Posterior cingulate gyrus (tissue), 11 donors: ENCODE measurements at regions not wholly inside any gene's neighbourhood (a gene's known extent, or its start where the extent isn't known, plus 50 kb on each side); places are given as distances from the start of the nearest gene placed in this dataset.
A peak's percentile ranks its signal among the peaks of the same experiment; 100 is the strongest.

Source experiments
- DNase-seq, 10 donors: peaks; one replicate each; pipeline versions ENCODE4 v3.0.0 to v3.0.0-alpha.2; 2020 to 2021; ENCODE audit warnings: mixed read lengths in 3 of 10
- intact Hi-C: fragments of 100-400 bp; cut with DNase I; formaldehyde crosslinking; loops from one replicate; pipeline ENCODE4 v1.15.1; 2023

- intact Hi-C loops: no loop called here
- no peak for DNase-seq
These were observed 131.1 kb downstream of the ACTL7B start for GRCh38 chr9:108724652-108725051.

GRCh38 chr9:108724122-108724521 is 131.7 kb downstream of the ACTL7B start:
- no peak for DNase-seq
- intact Hi-C loops: no loop called here

GRCh38 chr9:108722396-108722795 is 133.4 kb downstream of the ACTL7B start:
- no peak for DNase-seq
- intact Hi-C loops: no loop called here

GRCh38 chr9:108720191-108720642 is 135.6 kb downstream of the ACTL7B start:
- DNase-seq: peak in 5 of 10 donors; percentile 18 to 82 (median 73)
- intact Hi-C loops: no loop called here

- DNase-seq: peak in 1 of 10 donors; percentile 77
- intact Hi-C loops: no loop called here
These were observed 145.4 kb downstream of the ACTL7B start for GRCh38 chr9:108710424-108710823.

- DNase-seq: no peak
- intact Hi-C loops: no loop called here
These were observed 145.8 kb downstream of the ACTL7B start for GRCh38 chr9:108709997-108710396.

- DNase-seq: no peak
- intact Hi-C loops: no loop called here
These were observed 146.7 kb downstream of the ACTL7B start for GRCh38 chr9:108709126-108709525.

GRCh38 chr9:108708448-108708847 is 147.3 kb downstream of the ACTL7B start:
- DNase-seq: peak; percentile 64 to 98 (median 84)
- intact Hi-C loops: no loop called here

GRCh38 chr9:108707120-108707519 is 148.7 kb downstream of the ACTL7B start:
- intact Hi-C loops: no loop called here

DNA sequence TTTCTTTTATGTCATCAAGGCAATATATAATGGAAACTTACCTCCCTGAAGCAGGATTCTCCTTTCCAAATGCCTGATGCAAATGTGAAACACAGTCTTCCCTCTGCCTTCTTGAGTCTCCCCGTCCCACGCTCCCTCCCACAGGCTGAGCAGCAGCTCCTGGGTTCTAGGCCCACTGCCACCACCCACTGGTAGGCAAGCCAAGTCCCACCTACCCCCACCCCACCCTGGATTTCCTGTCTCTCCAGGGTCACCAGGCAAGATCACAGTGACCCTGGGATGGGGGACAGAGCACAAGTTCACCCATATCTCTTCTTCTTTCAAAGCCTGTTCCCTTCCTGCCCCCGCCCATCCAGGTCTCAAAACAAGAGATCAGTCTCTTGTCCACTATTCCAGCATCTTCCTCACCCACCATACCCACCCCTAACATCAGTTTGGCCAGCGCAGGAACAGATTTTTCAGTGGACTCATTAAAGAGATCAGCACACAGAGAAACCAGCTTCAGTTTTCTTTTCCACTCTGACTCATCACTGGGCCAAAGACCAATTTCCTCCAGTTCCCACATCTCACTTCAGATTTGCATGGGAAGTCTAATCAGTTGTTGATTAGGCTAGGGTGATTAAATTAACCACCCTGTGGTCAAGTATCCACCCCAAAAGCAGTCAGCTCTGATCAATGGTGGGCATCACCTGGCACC is 151.5 kb downstream of the ACTL7B start:
- DNase-seq: no peak

More at GRCh38 chr9:108707120-108707519, 148.7 kb downstream of the ACTL7B start:
- no peak for DNase-seq

DNA sequence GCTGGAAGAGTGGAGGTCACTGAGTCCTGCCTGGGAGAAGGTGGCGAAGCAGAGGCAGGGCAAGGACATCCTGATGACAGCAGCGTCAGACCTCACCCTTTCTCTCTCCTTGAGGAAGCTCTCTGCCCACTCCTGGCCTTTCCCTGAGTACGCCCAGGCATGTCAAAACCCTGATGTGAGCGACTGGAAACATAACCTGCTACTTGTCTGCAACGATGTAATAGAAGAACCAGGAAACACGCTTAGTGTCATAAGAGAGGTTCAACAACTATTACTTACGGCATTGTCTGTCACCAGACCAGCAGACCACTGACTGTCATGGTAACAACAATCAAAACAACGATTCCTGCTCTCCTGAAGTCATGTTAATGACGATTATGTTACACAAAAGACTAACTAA is 152.4 kb downstream of the ACTL7B start:
- no peak for DNase-seq
- intact Hi-C loops: no loop called here

More for the DNA sequence above, 151.5 kb downstream of the ACTL7B start:
- intact Hi-C loops: no loop called here

- intact Hi-C loops: no loop called here
- DNase-seq: no peak
These were observed 153.1 kb downstream of the ACTL7B start for GRCh38 chr9:108702681-108703080.

- intact Hi-C loops: no loop called here
- DNase-seq: no peak
These were observed 157.0 kb downstream of the ACTL7B start for GRCh38 chr9:108698801-108699200.

DNA sequence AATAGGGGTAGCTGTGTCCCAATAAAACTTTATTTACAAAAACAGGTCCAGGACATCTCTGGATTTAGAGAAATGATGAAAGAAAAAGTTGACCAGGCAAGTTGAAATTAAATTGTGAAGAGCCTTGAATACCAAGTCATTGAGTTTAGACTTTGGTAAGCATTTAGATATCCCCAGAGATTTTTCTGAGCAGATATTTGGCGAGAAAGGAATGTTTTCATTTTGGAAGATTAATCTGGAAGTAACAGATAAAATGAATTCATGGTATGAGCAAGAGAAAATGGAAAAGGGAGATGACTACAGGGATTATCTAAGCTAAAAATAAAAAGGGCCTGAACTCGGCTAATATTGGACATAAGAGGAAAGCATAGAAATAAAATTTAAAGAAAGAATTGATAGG is 157.6 kb downstream of the ACTL7B start:
- no peak for DNase-seq
- intact Hi-C loops: no loop called here

DNA sequence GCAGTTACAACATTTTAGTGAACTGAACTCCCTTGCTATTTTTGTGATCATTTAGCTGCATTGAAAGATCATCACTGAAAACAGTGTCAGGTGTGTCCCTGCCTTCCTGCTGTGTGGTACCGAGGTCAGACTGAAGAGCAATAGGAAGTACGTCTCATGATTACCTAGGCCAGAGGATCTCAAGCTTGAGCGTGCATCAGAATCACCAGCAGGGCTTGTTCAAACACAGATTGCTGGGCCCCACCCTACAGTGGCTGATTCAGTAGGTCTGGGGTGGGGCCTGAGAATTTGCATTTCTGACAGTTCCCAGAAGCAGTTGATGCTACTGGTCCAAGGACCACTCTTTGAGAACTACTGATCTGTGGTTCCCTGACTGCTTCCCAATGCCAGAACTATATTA is 159.6 kb downstream of the ACTL7B start:
- no peak for DNase-seq
- intact Hi-C loops: no loop called here

- no peak for DNase-seq
- intact Hi-C loops: no loop called here
These were observed 161.6 kb downstream of the ACTL7B start for GRCh38 chr9:108694170-108694569.

DNA sequence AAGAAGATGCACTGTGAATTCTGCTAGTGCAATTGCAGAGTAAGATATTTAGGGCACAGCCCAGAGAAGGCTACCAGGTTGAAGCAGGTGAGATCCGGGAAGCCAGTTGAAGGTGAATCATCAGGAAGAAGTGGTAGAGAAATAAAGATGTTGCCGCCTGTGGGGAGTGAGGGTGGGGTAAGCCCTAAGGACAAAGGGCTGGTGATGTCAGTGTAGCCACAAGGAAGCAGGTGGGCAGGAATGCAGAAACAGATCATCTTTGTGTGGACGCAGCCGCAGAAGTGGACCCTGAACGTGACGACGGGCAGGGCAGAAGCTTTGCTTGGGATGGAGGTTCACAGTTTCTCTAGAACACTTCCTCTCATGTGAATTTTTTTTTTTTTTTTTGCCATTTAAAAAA is 164.2 kb downstream of the ACTL7B start:
- no peak for DNase-seq
- intact Hi-C loops: no loop called here

DNA sequence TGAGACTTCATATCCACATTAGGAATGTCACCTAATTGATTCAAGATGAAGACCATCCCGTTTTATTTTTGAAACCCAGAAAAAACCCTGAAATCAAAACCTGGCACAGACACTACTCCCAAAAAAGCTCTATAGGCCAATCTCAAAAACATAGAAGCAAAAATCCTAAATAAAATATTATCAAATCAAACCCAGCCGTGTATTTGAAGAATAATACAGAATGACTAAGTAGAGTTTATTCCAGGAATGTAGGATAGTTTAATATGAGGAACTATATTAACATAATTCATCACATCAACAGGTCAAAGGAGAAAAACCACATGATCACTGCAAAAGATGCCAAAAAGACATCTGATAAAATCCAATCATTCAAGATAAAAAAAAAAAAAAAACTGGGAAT is 167.1 kb downstream of the ACTL7B start:
- intact Hi-C loops: no loop called here
- no peak for DNase-seq

DNA sequence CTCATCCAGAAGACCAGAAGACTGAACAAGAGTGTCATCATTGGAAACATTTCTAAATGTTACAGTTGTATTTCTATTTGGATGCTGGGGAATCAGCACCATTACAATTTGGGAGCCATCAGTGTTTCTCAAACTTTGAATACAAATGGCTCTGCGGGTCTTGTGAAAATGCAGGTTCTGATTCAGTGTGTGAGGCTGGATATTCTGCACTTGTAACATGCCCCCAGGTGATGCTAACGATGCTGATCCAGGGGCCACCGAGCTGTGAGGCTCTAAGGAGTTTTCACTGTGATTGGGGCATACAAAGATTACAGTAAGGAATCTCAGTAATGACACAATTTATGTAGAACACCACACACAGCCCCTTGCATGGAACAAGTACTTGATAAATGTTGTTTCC is 167.7 kb downstream of the ACTL7B start:
- intact Hi-C loops: no loop called here
- DNase-seq: no peak

GRCh38 chr9:108687006-108687987 is 168.5 kb downstream of the ACTL7B start:
- DNase-seq: no peak

DNA sequence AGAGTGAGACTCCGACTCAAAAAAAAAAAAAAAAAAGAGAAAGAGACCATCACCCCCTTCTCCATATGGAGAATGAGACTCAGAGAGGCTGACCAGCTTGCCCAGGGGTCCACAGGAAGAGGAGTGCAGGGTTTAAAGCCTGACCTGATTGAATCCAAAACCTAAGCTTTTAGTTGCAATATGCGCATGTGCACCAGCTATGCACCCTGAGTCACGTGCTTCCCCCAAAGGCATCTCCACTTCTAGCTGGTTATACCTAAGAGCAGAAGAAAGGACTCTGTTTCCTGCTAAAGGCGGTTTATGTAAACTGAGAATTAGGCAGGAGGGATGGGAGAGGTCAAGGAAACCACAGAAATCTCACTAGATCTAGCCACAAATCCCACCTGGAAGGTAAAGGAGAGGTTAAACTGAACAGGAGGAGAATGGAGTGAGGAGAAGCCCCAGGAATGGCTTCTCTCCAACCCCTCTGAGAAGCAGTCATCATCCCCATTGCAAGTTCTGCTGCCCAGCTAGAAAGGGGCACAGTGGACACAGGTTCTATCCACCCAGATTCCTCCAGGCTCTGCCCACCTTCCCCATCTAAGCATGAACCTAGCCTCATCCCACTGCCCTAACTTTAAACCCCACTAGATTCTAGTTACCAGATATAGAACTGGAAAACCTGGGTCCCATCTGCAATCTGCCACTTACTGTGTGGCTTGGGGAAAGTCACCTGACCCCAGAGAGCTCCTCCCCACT is 171.3 kb downstream of the ACTL7B start:
- no peak for DNase-seq
- intact Hi-C loops: no loop called here

More at GRCh38 chr9:108687006-108687987, 168.5 kb downstream of the ACTL7B start:
- intact Hi-C loops: no loop called here
